GM19467 (cell line): ENCODE measurements at regions not wholly inside any gene's neighbourhood (a gene's known extent, or its start where the extent isn't known, plus 50 kb on each side); places are given as distances from the start of the nearest gene placed in this dataset.

Source experiments
- ATAC-seq: cut with Tn5 transposase; IDR thresholded peaks from one replicate; pipeline ENCODE4 v1.9.1; 2021; ENCODE audit warnings: mild to moderate bottlenecking, moderate library complexity; ENCODE audit not compliant: unreplicated experiment

- ATAC-seq: no peak
Observed at GRCh38 chr15:70476441-70476840, 286.9 kb downstream of the UACA start.

GRCh38 chr15:70475921-70476320 lies 287.4 kb downstream of the UACA start:
- no peak for ATAC-seq

- no peak for ATAC-seq
Observed at GRCh38 chr15:70475407-70475781, 288.0 kb downstream of the UACA start.

GRCh38 chr15:70474471-70475406 lies 288.6 kb downstream of the UACA start:
- no peak for ATAC-seq

- ATAC-seq: no peak
Observed at GRCh38 chr15:70473581-70474370, 289.6 kb downstream of the UACA start.

DNA sequence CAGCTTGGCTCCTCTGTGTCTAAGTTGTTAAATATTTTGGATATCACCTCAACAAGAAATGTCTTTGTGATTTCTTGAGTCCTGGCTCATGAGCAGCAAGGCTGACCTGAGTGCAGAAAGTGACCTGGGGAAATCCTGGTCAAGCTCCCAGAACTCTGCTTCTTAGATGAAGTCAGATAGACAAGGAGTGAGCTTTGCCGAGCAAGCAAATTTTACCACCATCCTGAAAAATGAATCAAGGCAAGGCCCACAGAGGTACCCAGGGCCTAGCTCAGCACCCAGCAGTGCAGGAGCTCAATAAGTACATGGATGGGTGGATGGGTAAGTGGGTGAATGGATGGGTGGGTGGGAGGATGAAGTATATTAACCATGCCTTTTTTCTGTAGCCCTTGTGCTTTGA lies 291.8 kb downstream of the UACA start:
- no peak for ATAC-seq

GRCh38 chr15:70470556-70471191 lies 292.7 kb downstream of the UACA start:
- ATAC-seq: no peak

DNA sequence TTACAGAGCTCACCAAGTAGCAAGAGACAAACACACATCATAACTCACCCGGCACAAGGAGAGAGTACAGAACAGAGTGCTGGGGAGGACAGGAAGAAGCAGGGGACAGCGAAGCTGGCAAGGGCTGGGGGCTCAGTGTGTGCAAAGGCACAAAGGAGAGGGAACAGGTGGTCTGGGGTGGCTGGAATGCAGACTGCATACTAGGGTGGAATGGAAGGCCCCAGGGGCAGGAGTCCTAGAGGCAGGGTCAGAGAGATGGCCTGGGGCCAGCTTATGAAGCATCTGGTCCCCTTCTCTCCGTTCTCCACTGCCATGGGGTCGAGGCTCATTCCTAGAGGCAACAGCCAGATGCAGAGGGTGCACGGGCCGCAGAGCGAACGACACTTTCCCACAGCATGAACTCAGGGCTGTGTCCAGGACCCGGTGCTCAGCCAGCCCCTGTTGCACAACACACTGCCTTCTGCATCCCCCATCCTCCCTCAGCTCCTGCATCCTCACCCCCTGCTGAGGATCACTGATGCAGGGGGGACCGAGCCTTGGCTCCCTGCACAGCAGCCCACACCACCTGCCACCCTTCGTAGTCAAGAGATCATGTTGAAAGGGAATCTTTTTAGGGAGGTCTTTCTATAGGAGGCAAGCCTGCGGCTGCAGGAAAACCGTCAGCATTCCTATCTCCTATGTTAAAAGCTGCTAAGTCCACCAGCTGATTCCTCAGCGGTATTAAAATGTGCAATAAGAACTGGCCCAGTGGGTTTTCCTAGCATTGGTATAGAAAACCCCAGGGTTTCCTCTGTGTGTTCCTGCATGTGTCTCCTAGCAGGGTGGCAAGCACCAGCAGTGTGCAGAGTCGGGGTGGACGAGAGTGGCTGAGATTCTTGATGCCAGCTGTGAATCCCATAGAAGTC lies 293.5 kb downstream of the UACA start:
- no peak for ATAC-seq

GRCh38 chr15:70469182-70469581 lies 294.2 kb downstream of the UACA start:
- no peak for ATAC-seq

DNA sequence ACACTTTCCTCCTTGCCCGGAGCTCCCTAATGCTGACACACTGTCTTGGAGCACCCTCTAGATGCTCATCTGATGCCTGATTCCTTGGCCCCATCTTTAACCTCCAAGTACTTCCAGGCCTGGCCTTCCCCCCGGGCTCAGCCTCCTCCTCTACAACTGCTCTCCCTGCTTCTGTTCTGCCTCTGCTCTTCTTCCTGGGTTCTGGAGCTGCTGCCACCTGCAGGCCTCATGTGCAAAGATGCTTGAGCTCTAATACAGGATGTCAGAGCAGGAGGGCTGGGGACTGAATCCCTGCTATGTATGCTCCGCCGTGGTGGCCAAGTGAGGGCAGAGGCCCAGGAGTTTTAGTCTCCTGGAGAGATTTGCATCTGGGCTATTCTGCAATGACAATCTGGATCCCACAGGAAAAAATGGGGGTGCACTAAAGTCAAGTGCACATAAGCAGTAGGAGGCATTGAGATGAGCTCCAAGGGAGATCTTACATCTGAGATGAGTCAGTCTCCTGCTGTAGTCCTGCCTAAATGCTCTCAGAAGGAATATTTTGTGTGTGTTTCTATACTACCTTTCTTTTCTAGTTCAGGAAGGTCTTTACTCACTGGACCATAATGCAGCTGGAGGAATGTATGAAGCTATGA lies 296.3 kb downstream of the UACA start:
- no peak for ATAC-seq

- no peak for ATAC-seq
Observed at GRCh38 chr15:70466305-70466704, 297.1 kb downstream of the UACA start.

DNA sequence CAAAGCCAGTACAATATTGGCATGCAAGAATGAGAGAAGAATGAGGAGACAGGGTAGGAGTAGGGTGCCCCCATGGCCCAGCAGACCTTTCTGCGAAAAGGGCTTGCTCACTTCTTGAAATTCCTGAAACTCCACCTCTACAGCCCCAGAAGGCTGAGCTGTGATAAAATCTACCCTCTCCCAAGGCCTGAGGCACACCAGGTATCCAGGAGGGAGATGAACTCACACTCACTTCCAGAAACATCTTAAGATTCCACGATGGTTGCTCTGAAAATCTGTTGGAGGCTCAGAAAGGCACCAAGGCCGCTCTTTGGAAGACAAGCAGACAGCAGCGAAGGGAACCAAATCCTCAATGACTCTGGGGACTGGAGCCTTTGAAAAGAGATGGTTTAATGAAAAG lies 297.5 kb downstream of the UACA start:
- no peak for ATAC-seq

- no peak for ATAC-seq
Observed at GRCh38 chr15:70463453-70463834, 299.9 kb downstream of the UACA start.

DNA sequence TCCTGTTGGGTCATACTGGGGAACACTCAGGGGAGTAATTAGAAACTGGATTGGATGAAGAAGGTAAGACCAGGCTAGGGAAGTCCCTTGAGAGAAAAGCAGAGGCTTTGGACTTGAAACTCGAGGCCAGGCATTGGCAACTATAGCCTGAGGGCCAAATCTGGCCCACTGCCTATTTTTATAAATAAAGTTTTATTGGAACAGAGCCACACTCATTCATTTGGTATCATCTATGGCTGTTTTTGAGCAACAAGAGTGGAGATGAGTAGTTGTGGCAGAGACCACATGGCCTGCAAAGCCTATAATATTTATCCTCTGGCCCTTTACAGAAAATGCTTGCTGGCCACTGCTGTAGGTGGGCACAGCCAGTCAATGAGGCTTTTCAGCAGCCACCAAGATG lies 301.4 kb downstream of the UACA start:
- no peak for ATAC-seq

- no peak for ATAC-seq
Observed at GRCh38 chr15:70461017-70461416, 302.3 kb downstream of the UACA start.

DNA sequence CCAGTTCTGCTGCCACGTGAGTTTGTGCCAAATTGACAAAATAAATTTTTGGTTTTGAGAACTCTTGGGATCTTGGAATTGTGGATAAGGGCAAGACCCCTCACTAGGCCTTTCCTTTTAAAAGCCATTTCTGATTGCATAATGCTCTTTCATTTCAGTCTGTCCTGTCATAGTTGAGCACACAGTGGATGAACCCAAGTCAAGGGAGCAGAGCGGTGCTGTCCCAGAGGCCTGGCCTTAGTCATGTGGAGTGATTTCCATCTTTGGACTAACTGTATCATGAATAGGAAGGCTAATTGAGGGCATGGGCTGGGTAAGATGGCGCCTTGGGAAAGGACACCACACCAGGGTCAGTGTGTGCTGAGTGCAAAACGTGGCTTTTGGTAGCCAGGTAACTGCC lies 304.0 kb downstream of the UACA start:
- no peak for ATAC-seq

- ATAC-seq: no peak
Observed at GRCh38 chr15:70453766-70454165, 309.6 kb downstream of the UACA start.

DNA sequence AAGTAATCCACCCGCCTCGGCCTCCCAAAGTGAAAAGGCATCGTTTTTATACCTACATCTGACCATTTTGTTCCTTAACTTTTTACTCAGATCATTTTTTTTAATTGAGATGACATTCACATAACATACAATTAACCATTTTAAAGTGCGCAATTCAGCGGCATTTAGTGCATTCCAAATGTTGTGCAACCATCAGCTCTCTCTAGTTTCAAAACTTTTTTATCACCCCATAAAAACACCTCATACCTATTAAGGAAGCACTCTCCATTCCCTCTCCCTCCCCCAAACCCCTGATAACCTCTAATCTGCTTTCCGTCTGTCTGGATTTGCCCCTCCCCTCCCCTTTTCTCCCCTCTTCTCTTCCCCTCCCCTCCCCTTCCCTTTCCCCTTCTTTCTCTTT lies 310.1 kb downstream of the UACA start:
- no peak for ATAC-seq

DNA sequence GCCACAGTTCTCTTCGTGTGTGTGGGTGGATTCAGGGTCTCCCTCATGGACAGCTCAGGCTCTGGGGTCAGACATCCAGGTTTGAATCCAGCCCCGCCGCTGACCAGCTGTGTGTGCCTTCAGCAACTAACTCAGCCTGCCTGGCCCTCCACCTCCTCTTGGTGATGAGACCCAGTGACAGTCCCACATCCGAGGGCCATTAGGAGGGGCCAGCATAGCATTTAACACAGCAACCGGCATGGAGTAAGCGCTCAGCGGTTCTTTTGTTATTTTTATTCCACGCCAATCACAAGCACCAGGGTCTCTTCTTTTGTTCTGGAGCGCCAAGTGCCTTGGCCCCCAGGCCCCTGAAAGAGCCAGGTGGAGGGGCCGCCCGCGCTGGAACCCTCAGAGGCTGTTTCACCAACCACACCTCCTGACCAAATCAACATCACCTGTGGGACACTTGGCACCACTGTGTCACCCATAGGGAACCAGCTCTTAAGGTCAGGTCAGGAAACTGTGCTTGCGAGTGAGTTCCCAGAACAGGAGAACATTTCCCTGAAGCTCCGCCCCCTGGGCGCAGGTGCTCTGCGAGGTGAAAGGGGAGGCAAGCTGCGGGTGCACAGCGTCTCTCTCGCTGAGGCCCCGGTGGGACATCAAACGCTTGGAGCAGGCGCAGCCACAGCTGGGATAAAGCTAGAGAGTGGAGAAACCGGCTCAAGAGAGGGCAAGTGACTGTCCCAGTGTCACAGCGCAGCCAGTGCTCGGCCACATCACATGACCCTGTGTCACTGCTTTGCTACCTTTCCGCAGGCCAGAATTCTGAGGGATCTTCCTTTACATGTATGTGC lies 311.3 kb downstream of the UACA start:
- ATAC-seq: no peak
